Mammary epithelial cell (primary cell): ENCODE measurements at regions not wholly inside any gene's neighbourhood (a gene's known extent, or its start where the extent isn't known, plus 50 kb on each side); places are given as distances from the start of the nearest gene placed in this dataset.

Experiments
- CTCF ChIP-seq, 2 donors: IDR thresholded peaks in 1 of 2; conservative IDR thresholded peaks in 1 of 2; 2 replicates each; pipeline ENCODE4 v1.5.1; 2011 to 2012; ENCODE audit warnings: inconsistent platforms in 2 of 2, low read length in 2 of 2, mild to moderate bottlenecking in 2 of 2, control low read depth in 1 of 2, low read depth in 1 of 2; ENCODE audit not compliant: insufficient read depth in 1 of 2; ENCODE audit errors: extremely low read depth in 1 of 2
- EZH2 ChIP-seq: IDR thresholded peaks from 2 replicates; pipeline ENCODE4 v1.6.1; 2012; ENCODE audit warnings: low read length, inconsistent platforms, borderline replicate concordance

- TF ChIP-seq CTCF (conservative IDR thresholded peaks at IDR 0.05 in 1 of 2, IDR thresholded peaks at IDR 0.05 in 1 of 2; ENCODE audit: extremely low read depth in 1 of 2, insufficient read depth in 1 of 2, low read depth in 1 of 2, low read length in 2 of 2) (no peak), EZH2 (no peak)
These were observed 248.3 kb downstream of the EN1 start for GRCh38 chr2:118599141-118599540.
